ENCODE measurements at regions not wholly inside any gene's neighbourhood (a gene's known extent, or its start where the extent isn't known, plus 50 kb on each side); places are given as distances from the start of the nearest gene placed in this dataset.

- TF ChIP-seq CTCF (IDR thresholded peaks at IDR 0.05; ENCODE audit: low read depth, low read length), result no peak
Measured at GRCh38 chr13:99862244-99862643, 109.3 kb downstream of the ZIC5 start.

GRCh38 chr13:99861771-99862170, 109.8 kb downstream of the ZIC5 start:
- TF ChIP-seq CTCF (IDR thresholded peaks at IDR 0.05; ENCODE audit: low read depth, low read length), result no peak

More at GRCh38 chr13:99862244-99862643, 109.3 kb downstream of the ZIC5 start:
- DNase-seq (ENCODE audit: low read depth in 2 of 2), result no peak
- no peak overlapping the region for H3K4me3 ChIP-seq (replicated peaks in 1 of 2; ENCODE audit: low read depth in 2 of 2, low read length in 2 of 2)

GRCh38 chr13:99860745-99861144, 110.8 kb downstream of the ZIC5 start:
- no peak overlapping the region for H3K4me3 ChIP-seq (replicated peaks in 1 of 2; ENCODE audit: low read depth in 2 of 2, low read length in 2 of 2)
- TF ChIP-seq CTCF (IDR thresholded peaks at IDR 0.05; ENCODE audit: low read depth, low read length), result no peak
- no peak for DNase-seq (ENCODE audit: low read depth in 2 of 2)

More at GRCh38 chr13:99861771-99862170, 109.8 kb downstream of the ZIC5 start:
- no peak for DNase-seq (ENCODE audit: low read depth in 2 of 2)
- H3K4me3 ChIP-seq (replicated peaks in 1 of 2; ENCODE audit: low read depth in 2 of 2, low read length in 2 of 2), result no peak overlapping the region

GRCh38 chr13:99859178-99860177, 112.1 kb downstream of the ZIC5 start:
- TF ChIP-seq CTCF (IDR thresholded peaks at IDR 0.05; ENCODE audit: low read depth, low read length), result no peak
- H3K4me3 ChIP-seq (replicated peaks in 1 of 2; ENCODE audit: low read depth in 2 of 2, low read length in 2 of 2), result no peak overlapping the region
- DNase-seq (ENCODE audit: low read depth in 2 of 2), result no peak

- no peak for TF ChIP-seq CTCF (IDR thresholded peaks at IDR 0.05; ENCODE audit: low read depth, low read length)
- DNase-seq (ENCODE audit: low read depth in 2 of 2), result no peak
- no peak overlapping the region for H3K4me3 ChIP-seq (replicated peaks in 1 of 2; ENCODE audit: low read depth in 2 of 2, low read length in 2 of 2)
Measured at GRCh38 chr13:99857738-99858137, 113.8 kb downstream of the ZIC5 start.

- no peak for TF ChIP-seq CTCF (IDR thresholded peaks at IDR 0.05; ENCODE audit: low read depth, low read length)
- no peak for DNase-seq (ENCODE audit: low read depth in 2 of 2)
- no peak overlapping the region for H3K4me3 ChIP-seq (replicated peaks in 1 of 2; ENCODE audit: low read depth in 2 of 2, low read length in 2 of 2)
Measured at GRCh38 chr13:99855526-99856420, 115.8 kb downstream of the ZIC5 start.

All from cardiac fibroblast (primary cell).